HEK293T (cell line): ENCODE measurements at regions not wholly inside any gene's neighbourhood (a gene's known extent, or its start where the extent isn't known, plus 50 kb on each side); places are given as distances from the start of the nearest gene placed in this dataset.

Experiments
- ELF4 ChIP-seq: fragments of 450-650 bp; IDR thresholded peaks from 2 replicates; pipeline ENCODE4 v1.6.1; 2017; ENCODE audit warnings: antibody characterized with exemption
- NFRKB ChIP-seq: fragments of 450-650 bp; IDR thresholded peaks from 2 replicates; pipeline ENCODE4 v1.6.1; 2016; ENCODE audit warnings: mild to moderate bottlenecking, moderate library complexity
- SP1 ChIP-seq: fragments of 450-650 bp; IDR thresholded peaks from 2 replicates; pipeline ENCODE4 v1.6.1; 2017
- ZNF384 ChIP-seq: fragments of 450-650 bp; IDR thresholded peaks from 2 replicates; pipeline ENCODE4 v1.6.1; 2016

GRCh38 chr10:8790390-8790789 lies 735.9 kb downstream of the GATA3 start:
- TF ChIP-seq NFRKB (no peak), ELF4 (no peak), SP1 (no peak), ZNF384 (no peak)
